HEK293 (cell line): ENCODE measurements at regions not wholly inside any gene's neighbourhood (a gene's known extent, or its start where the extent isn't known, plus 50 kb on each side); places are given as distances from the start of the nearest gene placed in this dataset.

Source experiments
- CTCF ChIA-PET: fragments of 350-600 bp; formaldehyde crosslinking; extraction: SDS; loops from one replicate; lab custom pipeline; 2021; ENCODE audit warnings: antibody characterized with exemption; lab: Yijun Ruan, JAX
- POLR2A ChIA-PET: fragments of 300-600 bp; formaldehyde crosslinking; extraction: SDS; loops from one replicate; lab custom pipeline; 2020; ENCODE audit warnings: antibody characterized with exemption, inconsistent platforms; lab: Yijun Ruan, JAX
- H3K27ac ChIP-seq: fragments of 200-500 bp; sonication (Bioruptor generic); 2 replicates; pipeline ENCODE4 v1.5.1; 2014; ENCODE audit warnings: low read depth, low read length, control low read depth, inconsistent platforms; ENCODE audit errors: extremely low read depth
- H3K36me3 ChIP-seq, 2 experiments: fragments of 200-500 bp in 1 of 2; sonication (Bioruptor generic) in 1 of 2; 1 replicate in 1 of 2; 2 replicates in 1 of 2; pipeline ENCODE4 v1.5.1; 2014 to 2017; ENCODE audit warnings: inconsistent platforms in 2 of 2, low read length in 2 of 2; ENCODE audit not compliant: control insufficient read depth in 2 of 2, insufficient read depth in 1 of 2
- H3K4me1 ChIP-seq: fragments of 200-500 bp; sonication (Bioruptor generic); 2 replicates; pipeline ENCODE4 v1.5.1; 2014; ENCODE audit warnings: mild to moderate bottlenecking, low read length, inconsistent platforms; ENCODE audit not compliant: control insufficient read depth, insufficient read depth
- H3K4me3 ChIP-seq: 2 replicates; pipeline ENCODE4 v1.5.1; 2011; ENCODE audit warnings: low read depth, mild to moderate bottlenecking, control low read depth, low read length, moderate library complexity
- H3K9me3 ChIP-seq: fragments of 200-500 bp; sonication (Bioruptor generic); 2 replicates; pipeline ENCODE4 v1.5.1; 2014; ENCODE audit warnings: low read depth, low read length, inconsistent platforms; ENCODE audit not compliant: control insufficient read depth, insufficient read depth
- ELK4 ChIP-seq: IDR thresholded peaks from 2 replicates; pipeline ENCODE4 v1.6.1; 2011; ENCODE audit warnings: mild to moderate bottlenecking, low read depth, low read length, borderline replicate concordance
- GLIS1 ChIP-seq: fragments of 450-650 bp; formaldehyde crosslinking; IDR thresholded peaks from 2 replicates; pipeline ENCODE4 v1.5.1; 2016; ENCODE audit warnings: missing biosample characterization, missing genetic modification characterization
- KLF17 ChIP-seq: fragments of 450-650 bp; formaldehyde crosslinking; IDR thresholded peaks from 2 replicates; pipeline ENCODE4 v1.5.1; 2016; ENCODE audit warnings: missing biosample characterization, missing genetic modification characterization
- KLF9 ChIP-seq: fragments of 450-650 bp; formaldehyde crosslinking; IDR thresholded peaks from 2 replicates; pipeline ENCODE4 v1.5.1; 2016; ENCODE audit warnings: missing biosample characterization, missing genetic modification characterization, low read depth
- PRDM10 ChIP-seq: fragments of 450-650 bp; formaldehyde crosslinking; IDR thresholded peaks from 2 replicates; pipeline ENCODE4 v1.5.1; 2016; ENCODE audit warnings: missing biosample characterization, missing genetic modification characterization
- PRDM4 ChIP-seq: fragments of 450-650 bp; formaldehyde crosslinking; IDR thresholded peaks from 2 replicates; pipeline ENCODE4 v1.5.1; 2017; ENCODE audit warnings: missing biosample characterization, missing genetic modification characterization
- REPIN1 ChIP-seq: fragments of 450-650 bp; formaldehyde crosslinking; IDR thresholded peaks from 2 replicates; pipeline ENCODE4 v1.5.1; 2017; ENCODE audit warnings: missing biosample characterization, missing genetic modification characterization, low read depth
- SCRT2 ChIP-seq: fragments of 450-650 bp; formaldehyde crosslinking; IDR thresholded peaks from 2 replicates; pipeline ENCODE4 v1.5.1; 2016; ENCODE audit warnings: missing biosample characterization, missing genetic modification characterization
- ZBTB21 ChIP-seq: fragments of 450-650 bp; formaldehyde crosslinking; IDR thresholded peaks from 2 replicates; pipeline ENCODE4 v1.5.1; 2017; ENCODE audit warnings: missing biosample characterization, missing genetic modification characterization
- ZBTB49 ChIP-seq: fragments of 450-650 bp; formaldehyde crosslinking; IDR thresholded peaks from 2 replicates; pipeline ENCODE4 v1.5.1; 2016; ENCODE audit warnings: missing biosample characterization, missing genetic modification characterization, low read depth
- ZFP37 ChIP-seq: fragments of 450-650 bp; formaldehyde crosslinking; IDR thresholded peaks from 2 replicates; pipeline ENCODE4 v1.5.1; 2016; ENCODE audit warnings: missing biosample characterization, missing genetic modification characterization
- ZIC2 ChIP-seq: fragments of 450-650 bp; formaldehyde crosslinking; IDR thresholded peaks from 2 replicates; pipeline ENCODE4 v1.5.1; 2016; ENCODE audit warnings: missing biosample characterization, missing genetic modification characterization
- ZNF266 ChIP-seq: fragments of 450-650 bp; formaldehyde crosslinking; IDR thresholded peaks from 2 replicates; pipeline ENCODE4 v1.5.1; 2016; ENCODE audit warnings: missing biosample characterization, missing genetic modification characterization, low read depth
- ZNF292 ChIP-seq: fragments of 450-650 bp; formaldehyde crosslinking; IDR thresholded peaks from 2 replicates; pipeline ENCODE4 v1.5.1; 2016; ENCODE audit warnings: low read depth, missing biosample characterization, missing genetic modification characterization, borderline replicate concordance
- ZNF341 ChIP-seq: fragments of 450-650 bp; formaldehyde crosslinking; IDR thresholded peaks from 2 replicates; pipeline ENCODE4; 2016; ENCODE audit warnings: low read depth, missing biosample characterization, missing genetic modification characterization
- ZNF433 ChIP-seq: fragments of 450-650 bp; formaldehyde crosslinking; IDR thresholded peaks from 2 replicates; pipeline ENCODE4 v1.5.1; 2016; ENCODE audit warnings: missing biosample characterization, missing genetic modification characterization, low read depth
- ZNF585B ChIP-seq: fragments of 450-650 bp; formaldehyde crosslinking; IDR thresholded peaks from 2 replicates; pipeline ENCODE4 v1.5.1; 2016; ENCODE audit warnings: missing biosample characterization, missing genetic modification characterization
- ZNF624 ChIP-seq: fragments of 450-650 bp; formaldehyde crosslinking; IDR thresholded peaks from 2 replicates; pipeline ENCODE4 v1.5.1; 2017; ENCODE audit warnings: missing biosample characterization, missing genetic modification characterization
- ZNF670 ChIP-seq: fragments of 450-650 bp; formaldehyde crosslinking; IDR thresholded peaks from 2 replicates; pipeline ENCODE4 v1.5.1; 2016; ENCODE audit warnings: missing biosample characterization, missing genetic modification characterization, low read depth
- ZNF747 ChIP-seq: fragments of 450-650 bp; formaldehyde crosslinking; IDR thresholded peaks from 2 replicates; pipeline ENCODE4 v1.5.1; 2016; ENCODE audit warnings: missing biosample characterization, missing genetic modification characterization

GRCh38 chr3:64359735-64360134 is 134.5 kb upstream of the PRICKLE2 start (continued):
- TF ChIP-seq ZBTB49 (tag by site-specific recombination) (no peak), KLF17 (no peak), SCRT2 (no peak), ZNF341 (tag by site-specific recombination) (no peak), REPIN1 (no peak)
- TF ChIP-seq, all 188 proteins: peak for 0

GRCh38 chr3:64358853-64359252 is 133.6 kb upstream of the PRICKLE2 start:
- no peaks in the 10 kb centered on the region for H3K36me3 ChIP-seq
- TF ChIP-seq ZNF266 (tag by site-specific recombination) (peak; percentile 98), GLIS1 (tag by site-specific recombination) (peak; percentile 98), ZIC2 (tag by site-specific recombination) (peak; percentile 91), ZNF585B (tag by site-specific recombination) (no peak), KLF9 (tag by site-specific recombination) (no peak)
- POLR2A ChIA-PET = no interaction called here

GRCh38 chr3:64358176-64358575 is 132.9 kb upstream of the PRICKLE2 start:
- H3K4me1 ChIP-seq = no peaks in the 10 kb centered on the region; the same call in 1 of the 2 replicates
- H3K27ac ChIP-seq = no peak overlapping the region
- no peaks in the 10 kb centered on the region for H3K36me3 ChIP-seq
- H3K9me3 ChIP-seq = no peaks in the 10 kb centered on the region
- POLR2A ChIA-PET = no interaction called here
- CTCF ChIA-PET = no interaction called here
- H3K4me3 ChIP-seq = no peak overlapping the region
- TF ChIP-seq ELK4 = no peak
- TF ChIP-seq, all 188 proteins: peak for 0

More at GRCh38 chr3:64358853-64359252, 133.6 kb upstream of the PRICKLE2 start:
- Histone ChIP-seq H3K9me3 (no peaks in the 10 kb centered on the region), H3K27ac (no peak overlapping the region), H3K4me1 (no peaks in the 10 kb centered on the region; the same call in 1 of the 2 replicates), H3K4me3 (no peak overlapping the region)
- CTCF ChIA-PET = interaction anchor here (0.6 kb wide), 1 partner anchor 168 kb away, joined by 4 read pairs; no protein-coding TSS in a partner anchor

- Histone ChIP-seq H3K36me3 (no peaks in the 10 kb centered on the region), H3K4me1 (peaks cover 3% of the 10 kb centered on the region; the same call in 1 of the 2 replicates), H3K27ac (no peak overlapping the region), H3K4me3 (no peak overlapping the region), H3K9me3 (no peaks in the 10 kb centered on the region)
- ChIA-PET POLR2A (no interaction called here), CTCF (interaction anchor here (0.5 kb wide), 1 partner anchor 22 kb away, joined by 4 read pairs; no protein-coding TSS in a partner anchor)
- TF ChIP-seq ZNF624 (no peak), ZBTB21 (tag by site-specific recombination) (no peak), ZNF292 (tag by site-specific recombination) (no peak), ZNF747 (tag by site-specific recombination) (no peak), ZNF433 (tag by site-specific recombination) (no peak), ZFP37 (tag by site-specific recombination) (no peak), PRDM10 (no peak), PRDM4 (tag by site-specific recombination) (no peak), ZNF670 (tag by site-specific recombination) (no peak)
Observed at GRCh38 chr3:64357481-64357880, 132.2 kb upstream of the PRICKLE2 start.
